ENCODE measurements at regions not wholly inside any gene's neighbourhood (a gene's known extent, or its start where the extent isn't known, plus 50 kb on each side); places are given as distances from the start of the nearest gene placed in this dataset.

- H3K4me1 ChIP-seq, result no peaks in the 10 kb centered on the region
- H3K4me3 ChIP-seq, result no peak overlapping the region
- TF ChIP-seq CTCF (IDR thresholded peaks at IDR 0.05), result no peak
- no peak for TF ChIP-seq TFCP2L1 (CRISPR knock-in tag; IDR thresholded peaks at IDR 0.05)
- no peak for TF ChIP-seq RAD21 (conservative IDR thresholded peaks at IDR 0.05 in 1 of 2, IDR thresholded peaks at IDR 0.05 in 1 of 2)
- no peak for TF ChIP-seq JUN (IDR thresholded peaks at IDR 0.05)
- TF ChIP-seq GATA3 (IDR thresholded peaks at IDR 0.05; ENCODE audit: borderline replicate concordance), result no peak
- TF ChIP-seq HOXB13 (CRISPR knock-in tag; IDR thresholded peaks at IDR 0.05; ENCODE audit: low read depth), result no peak
- no peak for TF ChIP-seq EHMT2 (IDR thresholded peaks at IDR 0.05; ENCODE audit: low read depth)
- TF ChIP-seq PHF8 (IDR thresholded peaks at IDR 0.05; ENCODE audit: borderline replicate concordance, low read depth), result no peak
- TF ChIP-seq CHD4 (IDR thresholded peaks at IDR 0.05; ENCODE audit: borderline replicate concordance), result no peak
- no peak for TF ChIP-seq MAX (IDR thresholded peaks at IDR 0.05)
- no peak for TF ChIP-seq MAFK (IDR thresholded peaks at IDR 0.05; ENCODE audit: partially characterized antibody)
- TF ChIP-seq HOXA7 (CRISPR knock-in tag; IDR thresholded peaks at IDR 0.05), result no peak
- ChIA-PET POLR2A (no interaction called here), CTCF (interaction anchor here (1.2 kb wide), 1 partner anchor 14 kb away, joined by 3 read pairs; no protein-coding TSS in a partner anchor)
- no peak overlapping the region for H3K27ac ChIP-seq
- FAIRE-seq, result no peak
- no peak overlapping the region for H3K4me2 ChIP-seq
- no peak for DNase-seq (ENCODE audit: low read depth in 1 of 2, low spot score in 1 of 2)
- WGBS (ENCODE audit: missing lambda C conversion rate), result 27% methylated on average over 2 of the region's 2 CpGs
- ATAC-seq, result no peak
- H3K9me3 ChIP-seq, result no peaks in the 10 kb centered on the region
Observed at GRCh38 chr10:120345186-120345585, 111.8 kb upstream of the PLPP4 start.

- FAIRE-seq (no peak), ATAC-seq (no peak), DNase-seq (ENCODE audit: low read depth in 1 of 2, low spot score in 1 of 2) (no peak)
- Histone ChIP-seq H3K9me3 (no peaks in the 10 kb centered on the region), H3K4me3 (no peak overlapping the region), H3K4me1 (no peaks in the 10 kb centered on the region), H3K27ac (no peak overlapping the region), H3K4me2 (no peak overlapping the region)
- 0% methylated on average over 3 of the region's 3 CpGs for WGBS (ENCODE audit: missing lambda C conversion rate)
- CTCF ChIA-PET, result no interaction called here
- POLR2A ChIA-PET, result no interaction called here
- TF ChIP-seq HOXA7 (CRISPR knock-in tag; IDR thresholded peaks at IDR 0.05) (no peak), MYC (IDR thresholded peaks at IDR 0.05; ENCODE audit: borderline replicate concordance, low read length) (no peak), HEYL (CRISPR knock-in tag; IDR thresholded peaks at IDR 0.05) (no peak), PHF8 (IDR thresholded peaks at IDR 0.05; ENCODE audit: borderline replicate concordance, low read depth) (no peak)
Observed at GRCh38 chr10:120347644-120348043, 109.4 kb upstream of the PLPP4 start.

- Histone ChIP-seq H3K9me3 (no peaks in the 10 kb centered on the region), H3K4me2 (no peak overlapping the region), H3K4me1 (no peaks in the 10 kb centered on the region), H3K4me3 (no peak overlapping the region), H3K27ac (no peak overlapping the region)
- TF ChIP-seq E2F6 (IDR thresholded peaks at IDR 0.05; ENCODE audit: borderline replicate concordance, low read depth), result no peak
- no peak for TF ChIP-seq TFCP2L1 (CRISPR knock-in tag; IDR thresholded peaks at IDR 0.05)
- TF ChIP-seq KDM5A (IDR thresholded peaks at IDR 0.05), result no peak
- no peak for TF ChIP-seq KDM1A (IDR thresholded peaks at IDR 0.05; ENCODE audit: low read depth)
- no peak for TF ChIP-seq ZNF302 (CRISPR knock-in tag; IDR thresholded peaks at IDR 0.05)
- no peak for TF ChIP-seq PBX3 (IDR thresholded peaks at IDR 0.05)
- no peak for TF ChIP-seq FOXS1 (CRISPR knock-in tag; IDR thresholded peaks at IDR 0.05)
- WGBS (ENCODE audit: missing lambda C conversion rate), result 24% methylated on average over 3 of the region's 3 CpGs
- ChIA-PET POLR2A (no interaction called here), CTCF (interaction anchor here (1.0 to 1.4 kb wide), 2 partner anchors 8 to 12 kb away, joined by 4 read pairs; no protein-coding TSS in a partner anchor)
- DNase-seq (ENCODE audit: low read depth in 1 of 2, low spot score in 1 of 2) (no peak), FAIRE-seq (no peak), ATAC-seq (no peak)
Observed at GRCh38 chr10:120349069-120349468, 108.0 kb upstream of the PLPP4 start.
